Endothelial cell of umbilical vein (primary cell): ENCODE measurements at regions not wholly inside any gene's neighbourhood (a gene's known extent, or its start where the extent isn't known, plus 50 kb on each side); places are given as distances from the start of the nearest gene placed in this dataset.

Experiments
- BruUV-seq: library from RNA; stranded (reverse); fragments of 400-500 nt; replicated peaks from 2 replicates; lab custom pipeline; 2021; lab: Mats Ljungman, UMichigan
- CTCF ChIA-PET: fragments of 300-600, 350-600 bp; sonication (Branson Sonifier 250); formaldehyde crosslinking; loops from one replicate; lab custom pipeline; 2021; ENCODE audit warnings: antibody characterized with exemption, inconsistent platforms; lab: Charles Lee
- POLR2A ChIA-PET: fragments of 300-600, 350-600 bp; sonication (Branson Sonifier 250); formaldehyde crosslinking; loops from one replicate; lab custom pipeline; 2021; ENCODE audit warnings: antibody characterized with exemption, inconsistent platforms; lab: Charles Lee
- DNase-seq: peaks from one replicate; pipeline ENCODE4 v3.0.0-alpha.2; 2011; ENCODE audit warnings: low read depth, low spot score
- FAIRE-seq: peaks from 2 replicates; lab custom pipeline; 2011; peaks lifted over from hg19 to GRCh38; lab: Jason Lieb, UNC
- H2AFZ ChIP-seq: 2 replicates; pipeline ENCODE4 v1.6.0; 2012; ENCODE audit warnings: low read depth, low read length, control low read depth, inconsistent platforms
- H3K27ac ChIP-seq: 2 replicates; pipeline ENCODE4 v1.5.1; 2011; ENCODE audit warnings: low read depth, mild to moderate bottlenecking, control low read depth, low read length, moderate library complexity; ENCODE audit not compliant: insufficient read depth
- H3K27me3 ChIP-seq, 2 experiments: 2 replicates each; pipeline versions ENCODE4 v1.6.0 to v1.6.1; 2011; ENCODE audit warnings: low read length in 2 of 2, mixed read lengths in 1 of 2; ENCODE audit not compliant: control insufficient read depth in 2 of 2, insufficient read depth in 2 of 2
- H3K36me3 ChIP-seq, 2 experiments: 2 replicates in 1 of 2; 3 replicates in 1 of 2; pipeline ENCODE4 v1.5.1; 2011; ENCODE audit warnings: low read length in 2 of 2, mild to moderate bottlenecking in 1 of 2, moderate library complexity in 1 of 2; ENCODE audit not compliant: control insufficient read depth in 2 of 2, insufficient read depth in 2 of 2; ENCODE audit errors: extremely low read depth in 1 of 2
- H3K4me1 ChIP-seq: 3 replicates; pipeline ENCODE4 v1.5.1; 2011; ENCODE audit warnings: mild to moderate bottlenecking, low read length; ENCODE audit not compliant: control insufficient read depth, insufficient read depth; ENCODE audit errors: extremely low read depth
- H3K4me2 ChIP-seq: 2 replicates; pipeline ENCODE4 v1.6.1; 2011; ENCODE audit warnings: low read length, control low read depth, mixed read lengths; ENCODE audit not compliant: insufficient read depth
- H3K4me3 ChIP-seq, 3 experiments: fragments of 200-600 bp in 1 of 3; sonication (generic), shearing (Covaris generic) in 1 of 3; replicated peaks in 1 of 3; 2 replicates each; pipeline ENCODE4 v1.5.1; 2011 to 2016; ENCODE audit warnings: control low read depth in 3 of 3, low read length in 3 of 3, mild to moderate bottlenecking in 2 of 3, inconsistent platforms in 1 of 3, low read depth in 1 of 3, moderate library complexity in 1 of 3; ENCODE audit not compliant: insufficient read depth in 1 of 3
- H3K79me2 ChIP-seq: 2 replicates; pipeline ENCODE4 v1.6.0; 2012; ENCODE audit warnings: low read length, inconsistent platforms; ENCODE audit not compliant: control insufficient read depth, insufficient read depth
- H3K9ac ChIP-seq: replicated peaks from 2 replicates; pipeline ENCODE3; 2011; ENCODE audit warnings: low read length, control low read depth; ENCODE audit not compliant: insufficient read depth; ENCODE audit errors: extremely low read depth
- H3K9me1 ChIP-seq: replicated peaks from 3 replicates; pipeline ENCODE4 v1.6.0; 2011; ENCODE audit warnings: mild to moderate bottlenecking, low read length; ENCODE audit not compliant: control insufficient read depth, insufficient read depth; ENCODE audit errors: extremely low read depth
- H3K9me3 ChIP-seq: replicated peaks from 2 replicates; pipeline ENCODE4 v1.5.1; 2012; ENCODE audit warnings: low read length, inconsistent platforms; ENCODE audit not compliant: control insufficient read depth, insufficient read depth
- H4K20me1 ChIP-seq: replicated peaks from 2 replicates; pipeline ENCODE3; 2011; ENCODE audit warnings: mild to moderate bottlenecking, low read length; ENCODE audit not compliant: control insufficient read depth, insufficient read depth; ENCODE audit errors: extremely low read depth
- EZH2 ChIP-seq: IDR thresholded peaks from 2 replicates; pipeline ENCODE4 v1.6.1; 2012; ENCODE audit warnings: borderline replicate concordance, low read depth, mild to moderate bottlenecking, moderate library complexity, low read length, inconsistent platforms; ENCODE audit not compliant: severe bottlenecking
- FOS ChIP-seq: IDR thresholded peaks from 2 replicates; pipeline ENCODE4 v1.6.1; 2011; ENCODE audit warnings: mild to moderate bottlenecking, low read length, moderate library complexity, borderline replicate concordance; ENCODE audit not compliant: insufficient read depth
- GATA2 ChIP-seq: IDR thresholded peaks from 2 replicates; pipeline ENCODE4 v1.7.0; 2011; ENCODE audit warnings: low read depth, mild to moderate bottlenecking, moderate library complexity, mixed read lengths, low read length; ENCODE audit not compliant: insufficient read length, insufficient read depth
- JUN ChIP-seq: IDR thresholded peaks from 2 replicates; pipeline ENCODE4 v1.6.1; 2011; ENCODE audit warnings: borderline replicate concordance, low read depth; ENCODE audit not compliant: insufficient read length, insufficient read depth
- MYC ChIP-seq: IDR thresholded peaks from one replicate; pipeline ENCODE4 v1.6.1; 2011; ENCODE audit warnings: mild to moderate bottlenecking, low read depth, low read length
- POLR2A ChIP-seq: IDR thresholded peaks from 2 replicates; pipeline ENCODE4 v1.6.1; 2012; ENCODE audit warnings: low read depth, mild to moderate bottlenecking, control low read depth, low read length
- POLR2AphosphoS5 ChIP-seq: IDR thresholded peaks from 2 replicates; pipeline ENCODE4 v1.6.1; 2012; ENCODE audit warnings: low read depth, mild to moderate bottlenecking, control low read depth, low read length, moderate library complexity; ENCODE audit not compliant: insufficient read depth
- dilution Hi-C: fragments of 300-500 bp; cut with MboI; formaldehyde crosslinking; loops from one replicate; pipeline ENCODE4 v1.15.0; 2019; ENCODE audit warnings: low sequenced_read_pairs; ENCODE audit not compliant: extremely low pct_ligation_motif_present
- intact Hi-C: fragments of 100-400 bp; cut with micrococcal nuclease; formaldehyde crosslinking; loops from one replicate; pipeline ENCODE4 v1.10.0; 2022
- TF ChIP-seq, protein P1 (sequence below): IDR thresholded peaks from 2 replicates; pipeline ENCODE4 v1.6.1; 2011; ENCODE audit not compliant: insufficient read depth, insufficient read length
- TF ChIP-seq, protein P2 (sequence below), 2 donors: IDR thresholded peaks; 1 replicate in 1 of 2; 2 replicates in 1 of 2; pipeline ENCODE4 v1.5.1; 2011; ENCODE audit warnings: low read length in 2 of 2, mild to moderate bottlenecking in 2 of 2, moderate library complexity in 2 of 2, control low read depth in 1 of 2, inconsistent platforms in 1 of 2, low read depth in 1 of 2; ENCODE audit not compliant: insufficient read depth in 1 of 2; ENCODE audit errors: extremely low read depth in 1 of 2

DNA sequence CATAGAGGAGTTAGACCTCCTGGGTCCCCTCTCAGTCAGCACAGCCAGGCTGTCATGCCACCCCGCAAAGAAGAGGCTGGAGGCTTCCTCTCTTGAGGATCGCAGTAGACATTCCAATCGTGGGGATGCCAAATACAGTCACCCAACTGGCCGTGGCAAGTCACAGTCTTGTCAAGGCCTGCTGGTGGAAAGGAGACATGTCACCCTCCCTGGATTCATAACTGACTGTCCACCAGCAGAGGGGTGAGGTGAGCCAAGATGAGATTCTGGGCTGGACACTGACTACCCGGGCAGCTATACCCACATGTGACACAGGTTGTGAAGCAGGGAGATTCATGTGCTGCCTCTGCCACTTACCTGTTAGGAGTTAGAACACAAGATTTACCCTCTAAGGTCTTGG, 123.5 kb upstream of the NGF start:
- TF ChIP-seq POLR2AphosphoS5 = no peak
- TF ChIP-seq POLR2A = no peak
- TF ChIP-seq GATA2 = no peak
- TF ChIP-seq, protein P1, sequence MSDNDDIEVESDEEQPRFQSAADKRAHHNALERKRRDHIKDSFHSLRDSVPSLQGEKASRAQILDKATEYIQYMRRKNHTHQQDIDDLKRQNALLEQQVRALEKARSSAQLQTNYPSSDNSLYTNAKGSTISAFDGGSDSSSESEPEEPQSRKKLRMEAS = no peak
- no peak for TF ChIP-seq EZH2
- TF ChIP-seq FOS = no peak
- no peak for TF ChIP-seq MYC
- TF ChIP-seq JUN = no peak
- TF ChIP-seq, protein P2, sequence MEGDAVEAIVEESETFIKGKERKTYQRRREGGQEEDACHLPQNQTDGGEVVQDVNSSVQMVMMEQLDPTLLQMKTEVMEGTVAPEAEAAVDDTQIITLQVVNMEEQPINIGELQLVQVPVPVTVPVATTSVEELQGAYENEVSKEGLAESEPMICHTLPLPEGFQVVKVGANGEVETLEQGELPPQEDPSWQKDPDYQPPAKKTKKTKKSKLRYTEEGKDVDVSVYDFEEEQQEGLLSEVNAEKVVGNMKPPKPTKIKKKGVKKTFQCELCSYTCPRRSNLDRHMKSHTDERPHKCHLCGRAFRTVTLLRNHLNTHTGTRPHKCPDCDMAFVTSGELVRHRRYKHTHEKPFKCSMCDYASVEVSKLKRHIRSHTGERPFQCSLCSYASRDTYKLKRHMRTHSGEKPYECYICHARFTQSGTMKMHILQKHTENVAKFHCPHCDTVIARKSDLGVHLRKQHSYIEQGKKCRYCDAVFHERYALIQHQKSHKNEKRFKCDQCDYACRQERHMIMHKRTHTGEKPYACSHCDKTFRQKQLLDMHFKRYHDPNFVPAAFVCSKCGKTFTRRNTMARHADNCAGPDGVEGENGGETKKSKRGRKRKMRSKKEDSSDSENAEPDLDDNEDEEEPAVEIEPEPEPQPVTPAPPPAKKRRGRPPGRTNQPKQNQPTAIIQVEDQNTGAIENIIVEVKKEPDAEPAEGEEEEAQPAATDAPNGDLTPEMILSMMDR (IDR thresholded peaks at IDR 0.05; ENCODE audit: extremely low read depth in 1 of 2, insufficient read depth in 1 of 2, low read depth in 1 of 2, low read length in 2 of 2) = no peak
- dilution Hi-C loops (no loop called here), intact Hi-C loops (loop anchor here (10.0 kb wide), 1 partner anchor 487 kb away; no protein-coding TSS in a partner anchor)
- Histone ChIP-seq H3K4me2 (no peak overlapping the region), H3K27ac (no peak overlapping the region), H3K4me1 (no peaks in the 10 kb centered on the region), H3K79me2 (no peaks in the 10 kb centered on the region), H2AFZ (no peak overlapping the region), H3K27me3 (no peaks in the 10 kb centered on the region), H3K4me3 (no peak overlapping the region), H3K9me1 (no peaks in the 10 kb centered on the region), H3K9me3 (no peaks in the 10 kb centered on the region), H3K9ac (no peak overlapping the region), H4K20me1 (no peaks in the 10 kb centered on the region), H3K36me3 (no peaks in the 10 kb centered on the region)
- BruUV-seq = no TSS peak
- no peak for FAIRE-seq
- POLR2A ChIA-PET = no interaction called here
- CTCF ChIA-PET = no interaction called here
- DNase-seq = no peak
